ENCODE measurements at regions not wholly inside any gene's neighbourhood (a gene's known extent, or its start where the extent isn't known, plus 50 kb on each side); places are given as distances from the start of the nearest gene placed in this dataset.
"Not testable (repeated sequence)": the region's sequence is repeated elsewhere in the genome, so short reads cannot be mapped to it uniquely, and the experiment has no call there.

GRCh38 chr11:92611157-92611556, 358.3 kb upstream of the MTNR1B start:
- no peak for DNase-seq (ENCODE audit: low spot score)

GRCh38 chr11:92618020-92618419, 351.4 kb upstream of the MTNR1B start:
- not testable (repeated sequence) for DNase-seq (ENCODE audit: low spot score)

GRCh38 chr11:92623055-92623454, 346.4 kb upstream of the MTNR1B start:
- DNase-seq (ENCODE audit: low spot score), result no peak

GRCh38 chr11:92625894-92626293, 343.6 kb upstream of the MTNR1B start:
- no peak for DNase-seq (ENCODE audit: low spot score)

GRCh38 chr11:92626624-92627023, 342.8 kb upstream of the MTNR1B start:
- DNase-seq (ENCODE audit: low spot score), result no peak

- DNase-seq (ENCODE audit: low spot score), result no peak
Observed at GRCh38 chr11:92627615-92628256, 341.7 kb upstream of the MTNR1B start.

- DNase-seq (ENCODE audit: low spot score), result no peak
Observed at GRCh38 chr11:92628401-92629292, 340.8 kb upstream of the MTNR1B start.

- no peak for DNase-seq (ENCODE audit: low spot score)
Observed at GRCh38 chr11:92632495-92632894, 337.0 kb upstream of the MTNR1B start.

GRCh38 chr11:92633820-92634219, 335.6 kb upstream of the MTNR1B start:
- no peak for DNase-seq (ENCODE audit: low spot score)

GRCh38 chr11:92636543-92637188, 332.8 kb upstream of the MTNR1B start:
- no peak for DNase-seq (ENCODE audit: low spot score)

GRCh38 chr11:92638678-92639077, 330.8 kb upstream of the MTNR1B start:
- DNase-seq (ENCODE audit: low spot score), result no peak

- no peak for DNase-seq (ENCODE audit: low spot score)
Observed at GRCh38 chr11:92642177-92642931, 327.1 kb upstream of the MTNR1B start.

GRCh38 chr11:92643827-92644226, 325.6 kb upstream of the MTNR1B start:
- no peak for DNase-seq (ENCODE audit: low spot score)

GRCh38 chr11:92644595-92645445, 324.6 kb upstream of the MTNR1B start:
- no peak for DNase-seq (ENCODE audit: low spot score)

- no peak for DNase-seq (ENCODE audit: low spot score)
Observed at GRCh38 chr11:92651159-92651558, 318.3 kb upstream of the MTNR1B start.

GRCh38 chr11:92653454-92653853, 316.0 kb upstream of the MTNR1B start:
- no peak for DNase-seq (ENCODE audit: low spot score)

GRCh38 chr11:92656783-92657182, 312.7 kb upstream of the MTNR1B start:
- no peak for DNase-seq (ENCODE audit: low spot score)

GRCh38 chr11:92657226-92657625, 312.2 kb upstream of the MTNR1B start:
- DNase-seq (ENCODE audit: low spot score), result no peak

GRCh38 chr11:92658733-92659132, 310.7 kb upstream of the MTNR1B start:
- DNase-seq (ENCODE audit: low spot score), result no peak

GRCh38 chr11:92659793-92660192, 309.7 kb upstream of the MTNR1B start:
- no peak for DNase-seq (ENCODE audit: low spot score)
